Inflammatory macrophage treated with lipopolysaccharide for 4 hours (primary cell): ENCODE measurements at regions not wholly inside any gene's neighbourhood (a gene's known extent, or its start where the extent isn't known, plus 50 kb on each side); places are given as distances from the start of the nearest gene placed in this dataset.

ENCODE experiments used
- DNase-seq: peaks from one replicate; pipeline ENCODE4 v3.0.0-alpha.2; 2020

GRCh38 chr4:140316799-140317198 lies 56.6 kb upstream of the SCOC start:
- DNase-seq: no peak

GRCh38 chr4:140315970-140316369 lies 57.5 kb upstream of the SCOC start:
- no peak for DNase-seq

- DNase-seq: no peak
Observed at GRCh38 chr4:140315438-140315837, 58.0 kb upstream of the SCOC start.

GRCh38 chr4:140315019-140315418 lies 58.4 kb upstream of the SCOC start:
- no peak for DNase-seq

GRCh38 chr4:140312100-140312499 lies 61.3 kb upstream of the SCOC start:
- no peak for DNase-seq

- DNase-seq: no peak
Observed at GRCh38 chr4:140311257-140311835, 62.1 kb upstream of the SCOC start.

- DNase-seq: no peak
Observed at GRCh38 chr4:140309124-140309870, 64.1 kb upstream of the SCOC start.

GRCh38 chr4:140308366-140309123 lies 64.9 kb upstream of the SCOC start:
- peak; percentile 8 for DNase-seq

GRCh38 chr4:140305053-140305452 lies 68.4 kb upstream of the SCOC start:
- DNase-seq: no peak

GRCh38 chr4:140304346-140304745 lies 69.1 kb upstream of the SCOC start:
- no peak for DNase-seq

GRCh38 chr4:140302151-140302859 lies 71.1 kb upstream of the SCOC start:
- no peak for DNase-seq

- DNase-seq: no peak
Observed at GRCh38 chr4:140300271-140300970, 73.0 kb upstream of the SCOC start.

- DNase-seq: no peak
Observed at GRCh38 chr4:140298001-140298400, 75.4 kb upstream of the SCOC start.

- DNase-seq: no peak
Observed at GRCh38 chr4:140297221-140297570, 76.2 kb upstream of the SCOC start.

- DNase-seq: no peak
Observed at GRCh38 chr4:140296335-140297220, 76.9 kb upstream of the SCOC start.

GRCh38 chr4:140293979-140294378 lies 79.5 kb upstream of the SCOC start:
- no peak for DNase-seq

GRCh38 chr4:140291259-140291658 lies 82.2 kb upstream of the SCOC start:
- no peak for DNase-seq

- no peak for DNase-seq
Observed at GRCh38 chr4:140289486-140289885, 84.0 kb upstream of the SCOC start.

- no peak for DNase-seq
Observed at GRCh38 chr4:140286456-140286855, 87.0 kb upstream of the SCOC start.

- no peak for DNase-seq
Observed at GRCh38 chr4:140284456-140284855, 89.0 kb upstream of the SCOC start.

GRCh38 chr4:140281828-140282552 lies 91.5 kb upstream of the SCOC start:
- DNase-seq: no peak
